Endothelial cell (in vitro differentiated cells): ENCODE measurements at regions not wholly inside any gene's neighbourhood (a gene's known extent, or its start where the extent isn't known, plus 50 kb on each side); places are given as distances from the start of the nearest gene placed in this dataset.

Experiments used
- DNase-seq: peaks from one replicate; pipeline ENCODE4 v3.0.0; 2021; ENCODE audit warnings: low spot score
- H3K27ac Mint-ChIP-seq: one replicate; pipeline ENCODE4 v1.8.0; 2021; ENCODE audit warnings: mixed read lengths, inconsistent platforms; ENCODE audit not compliant: unreplicated experiment
- H3K27me3 Mint-ChIP-seq: one replicate; pipeline ENCODE4 v1.8.0; 2021; ENCODE audit warnings: mild to moderate bottlenecking, moderate library complexity, mixed read lengths, inconsistent platforms; ENCODE audit not compliant: unreplicated experiment
- H3K36me3 Mint-ChIP-seq: one replicate; pipeline ENCODE4 v1.8.0; 2021; ENCODE audit warnings: mild to moderate bottlenecking, low read depth, mixed read lengths, inconsistent platforms; ENCODE audit not compliant: unreplicated experiment
- H3K4me1 Mint-ChIP-seq: one replicate; pipeline ENCODE4 v1.8.0; 2021; ENCODE audit warnings: mild to moderate bottlenecking, mixed read lengths, inconsistent platforms; ENCODE audit not compliant: unreplicated experiment
- H3K4me3 Mint-ChIP-seq: one replicate; pipeline ENCODE4 v1.8.0; 2021; ENCODE audit warnings: mild to moderate bottlenecking, mixed read lengths, inconsistent platforms; ENCODE audit not compliant: unreplicated experiment
- H3K9me3 Mint-ChIP-seq: one replicate; pipeline ENCODE4 v1.8.0; 2021; ENCODE audit warnings: mixed read lengths, inconsistent platforms; ENCODE audit not compliant: unreplicated experiment
- CTCF ChIP-seq: fragments of 200-600 bp; sonication (generic); IDR thresholded peaks from one replicate; pipeline ENCODE4 v1.5.0; 2021; ENCODE audit warnings: antibody characterized with exemption; ENCODE audit not compliant: unreplicated experiment

GRCh38 chr10:105615715-105616365 is 974.8 kb downstream of the SORCS3 start:
- Mint-ChIP-seq H3K4me1 (no peaks in the 10 kb centered on the region), H3K27ac (no peak overlapping the region)
- no peak for TF ChIP-seq CTCF

GRCh38 chr10:105611244-105611798 is 970.2 kb downstream of the SORCS3 start:
- DNase-seq, result no peak
- Mint-ChIP-seq H3K4me3 (no peak overlapping the region), H3K27ac (no peak overlapping the region), H3K4me1 (no peaks in the 10 kb centered on the region), H3K9me3 (no peaks in the 10 kb centered on the region), H3K36me3 (no peaks in the 10 kb centered on the region), H3K27me3 (peaks cover 2% of the 10 kb centered on the region)
- TF ChIP-seq CTCF, result no peak

More at GRCh38 chr10:105615715-105616365, 974.8 kb downstream of the SORCS3 start:
- Mint-ChIP-seq H3K9me3 (no peaks in the 10 kb centered on the region), H3K4me3 (no peak overlapping the region), H3K27me3 (peaks cover 3% of the 10 kb centered on the region), H3K36me3 (no peaks in the 10 kb centered on the region)
- no peak for DNase-seq

- Mint-ChIP-seq H3K4me1 (no peaks in the 10 kb centered on the region), H3K9me3 (no peaks in the 10 kb centered on the region), H3K27me3 (peaks cover 2% of the 10 kb centered on the region), H3K4me3 (no peak overlapping the region), H3K27ac (no peak overlapping the region), H3K36me3 (no peaks in the 10 kb centered on the region)
- no peak for DNase-seq
- TF ChIP-seq CTCF, result no peak
Measured at GRCh38 chr10:105609451-105609850, 968.4 kb downstream of the SORCS3 start.

GRCh38 chr10:105605918-105606317 is 964.8 kb downstream of the SORCS3 start:
- TF ChIP-seq CTCF, result no peak
- no peak overlapping the region for H3K27ac Mint-ChIP-seq
- no peaks in the 10 kb centered on the region for H3K4me1 Mint-ChIP-seq
- no peaks in the 10 kb centered on the region for H3K36me3 Mint-ChIP-seq
- no peaks in the 10 kb centered on the region for H3K27me3 Mint-ChIP-seq
- no peak for DNase-seq
- no peaks in the 10 kb centered on the region for H3K9me3 Mint-ChIP-seq
- no peak overlapping the region for H3K4me3 Mint-ChIP-seq

- DNase-seq, result no peak
- H3K27me3 Mint-ChIP-seq, result no peaks in the 10 kb centered on the region
- H3K4me3 Mint-ChIP-seq, result no peak overlapping the region
- no peak for TF ChIP-seq CTCF
- no peaks in the 10 kb centered on the region for H3K9me3 Mint-ChIP-seq
- H3K4me1 Mint-ChIP-seq, result no peaks in the 10 kb centered on the region
- H3K36me3 Mint-ChIP-seq, result no peaks in the 10 kb centered on the region
- H3K27ac Mint-ChIP-seq, result no peak overlapping the region
Measured at GRCh38 chr10:105605104-105605503, 964.0 kb downstream of the SORCS3 start.
